ENCODE measurements at regions not wholly inside any gene's neighbourhood (a gene's known extent, or its start where the extent isn't known, plus 50 kb on each side); places are given as distances from the start of the nearest gene placed in this dataset.

- 82 to 90% (median 84%) methylated on average over 2 of the region's 2 CpGs for WGBS, 5 donors
- H3K4me1 ChIP-seq: no peaks in the 10 kb centered on the region
- H3K27me3 ChIP-seq (replicated peaks in 1 of 7): no peaks in the 10 kb centered on the region
- H3K9me3 ChIP-seq: peaks cover 0 to 38% (median 0%) of the 10 kb centered on the region in 8 donors
- no peak overlapping the region for H3K4me3 ChIP-seq
- intact Hi-C loops (cut with DNase I; ENCODE audit: low total_unique reads): no loop called here
- TF ChIP-seq POLR2A (IDR thresholded peaks at IDR 0.05) (no peak), CTCF (IDR thresholded peaks at IDR 0.05 in 8 of 11, conservative IDR thresholded peaks at IDR 0.05 in 3 of 11) (no peak), POLR2AphosphoS5 (IDR thresholded peaks at IDR 0.05) (no peak)
- no peak overlapping the region for H3K27ac ChIP-seq
- no peak for DNase-seq
- H3K36me3 ChIP-seq: no peaks in the 10 kb centered on the region
These were observed 929.4 kb downstream of the UQCRFS1 start for GRCh38 chr19:28283592-28283991.

GRCh38 chr19:28281676-28282075 is 931.3 kb downstream of the UQCRFS1 start:
- intact Hi-C loops (cut with DNase I; ENCODE audit: low total_unique reads): no loop called here
- WGBS, 5 donors: 85 to 98% (median 90%) methylated on average over 1 of the region's 1 CpG
- no peak for TF ChIP-seq CTCF (IDR thresholded peaks at IDR 0.05 in 8 of 11, conservative IDR thresholded peaks at IDR 0.05 in 3 of 11)
- TF ChIP-seq POLR2A (IDR thresholded peaks at IDR 0.05): no peak
- TF ChIP-seq POLR2AphosphoS5 (IDR thresholded peaks at IDR 0.05): no peak
- no peak overlapping the region for H3K4me3 ChIP-seq
- DNase-seq: no peak
- H3K4me1 ChIP-seq: no peaks in the 10 kb centered on the region
- no peaks in the 10 kb centered on the region for H3K27me3 ChIP-seq (replicated peaks in 1 of 7)
- peaks cover 0 to 33% (median 0%) of the 10 kb centered on the region in 8 donors for H3K9me3 ChIP-seq
- no peaks in the 10 kb centered on the region for H3K36me3 ChIP-seq
- H3K27ac ChIP-seq: no peak overlapping the region

GRCh38 chr19:28264556-28264955 is 948.4 kb downstream of the UQCRFS1 start:
- peaks cover 0 to 2% (median 0%) of the 10 kb centered on the region in 7 donors for H3K27me3 ChIP-seq (replicated peaks in 1 of 7)
- H3K4me1 ChIP-seq: no peaks in the 10 kb centered on the region
- H3K9me3 ChIP-seq: peaks cover 0 to 17% (median 2%) of the 10 kb centered on the region in 8 donors
- no peak for DNase-seq
- intact Hi-C loops (cut with DNase I; ENCODE audit: low total_unique reads): no loop called here
- H3K36me3 ChIP-seq: no peaks in the 10 kb centered on the region
- TF ChIP-seq POLR2A (IDR thresholded peaks at IDR 0.05) (no peak), CTCF (IDR thresholded peaks at IDR 0.05 in 8 of 11, conservative IDR thresholded peaks at IDR 0.05 in 3 of 11) (no peak), POLR2AphosphoS5 (IDR thresholded peaks at IDR 0.05) (no peak)
- H3K4me3 ChIP-seq: no peak overlapping the region
- WGBS, 5 donors: 57 to 74% (median 62%) methylated on average over 3 of the region's 3 CpGs
- H3K27ac ChIP-seq: no peak overlapping the region

- no peaks in the 10 kb centered on the region for H3K36me3 ChIP-seq
- intact Hi-C loops (cut with DNase I; ENCODE audit: low total_unique reads): no loop called here
- no peak for DNase-seq
- H3K27ac ChIP-seq: no peak overlapping the region
- peaks cover 0 to 2% (median 0%) of the 10 kb centered on the region in 7 donors for H3K27me3 ChIP-seq (replicated peaks in 1 of 7)
- H3K9me3 ChIP-seq: peaks cover 0 to 20% (median 0%) of the 10 kb centered on the region in 8 donors
- H3K4me1 ChIP-seq: no peaks in the 10 kb centered on the region
- 62 to 75% (median 66%) methylated on average over 3 of the region's 3 CpGs for WGBS, 5 donors
- no peak for TF ChIP-seq CTCF (IDR thresholded peaks at IDR 0.05 in 8 of 11, conservative IDR thresholded peaks at IDR 0.05 in 3 of 11)
- no peak overlapping the region for H3K4me3 ChIP-seq
These were observed 954.1 kb downstream of the UQCRFS1 start for GRCh38 chr19:28258829-28259228.

All from spleen (tissue), 11 donors.